Activated naive CD8-positive, alpha-beta T cell treated with anti-CD3 and anti-CD28 coated beads, Interleukin-2, amount 10 ng/mL, durations not matched to agents 7 days and 5 days (primary cell): ENCODE measurements at regions not wholly inside any gene's neighbourhood (a gene's known extent, or its start where the extent isn't known, plus 50 kb on each side); places are given as distances from the start of the nearest gene placed in this dataset.

Source experiments
- ATAC-seq: fragments of 150-1000 bp; cut with Tn5 transposase; one replicate; pipeline ENCODE4 v1.10.0; 2021; ENCODE audit warnings: low read depth, moderate library complexity
- POLR2A ChIA-PET: fragments of 350-600 bp; sonication (Branson Sonifier 250); formaldehyde crosslinking; loops from one replicate; lab custom pipeline; 2021; ENCODE audit warnings: antibody characterized with exemption; lab: Charles Lee
- DNase-seq: peaks from one replicate; pipeline ENCODE4 v3.0.0; 2021
- H3K27ac Mint-ChIP-seq: one replicate; pipeline ENCODE4 v1.8.0; 2022; ENCODE audit warnings: mild to moderate bottlenecking, mixed read lengths
- H3K27me3 Mint-ChIP-seq: one replicate; pipeline ENCODE4 v1.8.0; 2022; ENCODE audit warnings: mild to moderate bottlenecking, moderate library complexity, mixed read lengths
- H3K36me3 Mint-ChIP-seq: one replicate; pipeline ENCODE4 v1.8.0; 2021; ENCODE audit warnings: mild to moderate bottlenecking, mixed read lengths
- H3K4me1 Mint-ChIP-seq: one replicate; pipeline ENCODE4 v1.8.0; 2021; ENCODE audit warnings: mixed read lengths
- H3K4me3 Mint-ChIP-seq: one replicate; pipeline ENCODE4 v1.8.0; 2022; ENCODE audit warnings: mild to moderate bottlenecking, moderate library complexity, mixed read lengths
- H3K9me3 Mint-ChIP-seq: one replicate; pipeline ENCODE4 v1.8.0; 2021; ENCODE audit warnings: mixed read lengths

DNA sequence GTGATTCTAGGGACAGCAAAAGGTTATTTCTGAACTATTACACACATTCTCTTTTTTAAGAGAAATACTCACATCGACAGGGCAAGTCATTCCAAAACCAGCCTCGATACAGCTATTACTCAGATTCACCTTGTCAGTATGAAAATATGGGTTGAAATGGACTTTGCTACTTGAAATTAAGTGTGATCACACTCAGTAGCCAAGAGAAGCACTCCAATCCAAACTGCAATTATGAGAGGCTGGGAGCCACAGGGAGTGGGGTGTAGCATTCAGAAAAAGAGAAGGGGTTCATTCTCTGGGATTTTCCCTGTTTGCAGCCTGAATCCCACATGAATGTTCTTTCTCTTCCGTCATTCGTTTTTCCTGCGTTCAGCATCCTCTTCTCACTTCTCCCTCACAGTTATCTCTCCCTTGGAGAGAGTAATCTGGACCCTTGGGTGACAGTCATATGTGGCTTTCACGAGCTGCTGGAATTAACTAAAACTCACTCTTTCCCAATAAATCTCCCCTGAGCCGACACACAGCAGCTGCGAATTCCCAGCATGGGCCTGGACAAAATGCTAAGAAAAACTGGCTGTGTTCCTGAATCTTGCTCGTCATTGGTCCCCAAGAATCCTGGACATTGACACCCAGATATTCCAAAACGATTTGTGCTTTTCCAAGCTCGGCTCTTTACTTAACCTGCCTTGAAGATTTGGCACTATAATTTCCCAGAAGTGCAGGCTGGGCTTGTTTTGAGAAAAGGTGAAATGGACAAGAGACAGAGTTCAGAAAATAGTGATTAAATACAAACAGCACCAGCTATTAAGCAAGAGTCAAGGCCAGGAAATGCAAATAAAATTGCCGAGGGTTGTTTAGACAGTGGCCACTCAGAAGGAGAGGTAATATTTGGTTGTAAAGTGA is 199.5 kb upstream of the PLEKHG7 start:
- H3K4me3 Mint-ChIP-seq = no peak overlapping the region
- peaks cover 24% of the 10 kb centered on the region for H3K4me1 Mint-ChIP-seq
- peaks cover 2% of the 10 kb centered on the region for H3K9me3 Mint-ChIP-seq
- POLR2A ChIA-PET = interaction anchor here (0.6 to 2.0 kb wide), 5 partner anchors 23 to 366 kb away, joined by 3 to 6 read pairs (median 3); partner anchors contain the start of gene BTG1
- H3K27ac Mint-ChIP-seq = peak overlapping the region; percentile 53
- H3K36me3 Mint-ChIP-seq = peaks cover 8% of the 10 kb centered on the region
- no peaks in the 10 kb centered on the region for H3K27me3 Mint-ChIP-seq
- DNase-seq (no peak), ATAC-seq (peak; percentile 33)

DNA sequence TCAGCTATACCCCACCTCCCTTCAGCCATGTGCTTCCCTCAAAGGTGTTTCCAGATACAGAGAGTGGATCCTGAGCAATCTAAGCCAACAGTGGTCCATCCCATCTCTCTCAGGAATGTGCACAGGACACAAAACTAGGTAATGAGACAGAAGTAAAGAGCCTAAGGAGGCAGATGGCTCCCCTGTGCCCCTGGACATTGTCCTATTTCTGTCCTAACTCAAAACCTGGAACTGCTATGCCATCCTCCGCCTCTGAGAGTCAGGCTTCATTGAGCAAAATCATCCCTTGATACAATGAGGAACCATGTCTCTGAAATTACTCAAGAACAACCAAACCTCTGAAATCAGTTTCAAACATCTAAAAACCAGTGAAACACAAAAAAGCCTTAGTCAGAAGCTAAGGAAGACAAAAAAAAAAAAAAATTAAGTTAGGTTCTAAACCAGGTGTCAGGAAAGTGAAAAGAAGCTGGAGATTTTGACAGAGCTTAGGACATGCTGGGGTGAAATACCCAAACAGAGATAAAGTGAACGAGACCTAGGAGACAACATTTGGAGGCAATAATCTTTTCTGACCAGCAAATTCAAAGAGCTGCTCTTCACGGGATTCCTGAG is 200.3 kb upstream of the PLEKHG7 start:
- peak overlapping the region; percentile 1 for H3K4me3 Mint-ChIP-seq
- H3K4me1 Mint-ChIP-seq = peaks cover 24% of the 10 kb centered on the region
- DNase-seq = no peak
- peak overlapping the region; percentile 53 for H3K27ac Mint-ChIP-seq
- H3K27me3 Mint-ChIP-seq = no peaks in the 10 kb centered on the region
- H3K9me3 Mint-ChIP-seq = peaks cover 1% of the 10 kb centered on the region
- POLR2A ChIA-PET = interaction anchor here (1.1 kb wide), 1 partner anchor 357 kb away, joined by 5 read pairs; the partner anchor contains the start of gene BTG1
- no peak for ATAC-seq
- H3K36me3 Mint-ChIP-seq = peaks cover 6% of the 10 kb centered on the region

GRCh38 chr12:92496790-92497189 is 206.0 kb upstream of the PLEKHG7 start:
- no peak for ATAC-seq
- peaks cover 12% of the 10 kb centered on the region for H3K9me3 Mint-ChIP-seq
- H3K27me3 Mint-ChIP-seq = no peaks in the 10 kb centered on the region
- H3K27ac Mint-ChIP-seq = no peak overlapping the region
- DNase-seq = no peak
- peaks cover 8% of the 10 kb centered on the region for H3K4me1 Mint-ChIP-seq
- no peak overlapping the region for H3K4me3 Mint-ChIP-seq
- peaks cover 7% of the 10 kb centered on the region for H3K36me3 Mint-ChIP-seq
- POLR2A ChIA-PET = no interaction called here

- H3K27me3 Mint-ChIP-seq = no peaks in the 10 kb centered on the region
- H3K9me3 Mint-ChIP-seq = peaks cover 16% of the 10 kb centered on the region
- no peak overlapping the region for H3K27ac Mint-ChIP-seq
- ATAC-seq = no peak
- no peak overlapping the region for H3K4me3 Mint-ChIP-seq
- POLR2A ChIA-PET = no interaction called here
- peaks cover 6% of the 10 kb centered on the region for H3K4me1 Mint-ChIP-seq
- peaks cover 9% of the 10 kb centered on the region for H3K36me3 Mint-ChIP-seq
- no peak for DNase-seq
Measured at GRCh38 chr12:92495108-92495507, 207.7 kb upstream of the PLEKHG7 start.

DNA sequence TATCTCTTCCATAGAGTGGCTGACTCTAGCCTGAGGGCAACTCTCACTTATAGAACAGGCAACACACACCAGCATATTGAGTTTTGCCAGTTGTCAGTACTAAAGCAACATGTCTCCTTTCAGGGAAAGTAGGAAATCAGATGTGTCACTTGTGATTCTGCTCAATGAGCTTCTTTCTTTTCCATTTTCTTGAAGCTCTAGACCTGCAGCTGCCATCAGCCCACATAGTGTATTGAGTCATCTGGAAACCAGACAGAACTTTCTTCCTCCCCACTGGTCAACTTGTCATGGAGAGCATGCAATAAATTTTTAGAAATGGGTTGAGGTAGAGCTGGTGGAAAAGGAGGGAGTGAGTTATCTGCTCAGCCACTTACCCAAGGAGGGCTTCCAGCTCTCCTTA is 209.0 kb upstream of the PLEKHG7 start:
- ATAC-seq (no peak), DNase-seq (no peak)
- Mint-ChIP-seq H3K9me3 (peaks cover 16% of the 10 kb centered on the region), H3K4me1 (peaks cover 11% of the 10 kb centered on the region), H3K27me3 (no peaks in the 10 kb centered on the region), H3K36me3 (peaks cover 11% of the 10 kb centered on the region), H3K4me3 (no peak overlapping the region), H3K27ac (no peak overlapping the region)
- POLR2A ChIA-PET = interaction anchor here (1.7 kb wide), 1 partner anchor 12 kb away, joined by 6 read pairs; no protein-coding TSS in a partner anchor

- Mint-ChIP-seq H3K4me3 (no peak overlapping the region), H3K36me3 (peaks cover 15% of the 10 kb centered on the region), H3K27ac (no peak overlapping the region), H3K9me3 (peaks cover 16% of the 10 kb centered on the region), H3K4me1 (peaks cover 19% of the 10 kb centered on the region), H3K27me3 (no peaks in the 10 kb centered on the region)
- ATAC-seq = no peak
- POLR2A ChIA-PET = interaction anchor here (1.7 kb wide), 1 partner anchor 13 kb away, joined by 6 read pairs; no protein-coding TSS in a partner anchor
- DNase-seq = no peak
Measured at GRCh38 chr12:92492995-92493394, 209.8 kb upstream of the PLEKHG7 start.

GRCh38 chr12:92492291-92492690 is 210.5 kb upstream of the PLEKHG7 start:
- peaks cover 15% of the 10 kb centered on the region for H3K36me3 Mint-ChIP-seq
- H3K4me3 Mint-ChIP-seq = no peak overlapping the region
- H3K4me1 Mint-ChIP-seq = peaks cover 19% of the 10 kb centered on the region

DNA sequence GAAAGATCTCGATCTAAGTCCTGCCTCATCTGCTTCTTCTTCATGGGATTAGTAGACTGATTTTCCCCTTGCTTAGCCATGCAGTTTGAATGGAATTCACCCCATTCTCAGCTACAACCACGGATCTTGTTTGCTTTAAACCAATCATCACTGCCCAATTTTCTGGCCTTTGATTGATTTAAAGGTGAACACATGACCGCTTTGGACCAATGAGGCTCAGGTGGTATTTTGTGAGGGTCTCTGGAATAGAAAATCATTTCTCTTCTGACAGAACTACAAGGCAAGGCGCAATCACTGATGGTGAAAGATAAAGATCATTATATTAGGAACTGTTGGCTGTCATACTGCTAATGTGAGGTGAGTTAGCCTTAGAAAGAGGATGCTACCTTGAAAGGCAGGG is 213.0 kb upstream of the PLEKHG7 start:
- peaks cover 18% of the 10 kb centered on the region for H3K36me3 Mint-ChIP-seq
- POLR2A ChIA-PET = no interaction called here
- H3K27me3 Mint-ChIP-seq = no peaks in the 10 kb centered on the region
- DNase-seq = no peak
- H3K9me3 Mint-ChIP-seq = peaks cover 11% of the 10 kb centered on the region
- ATAC-seq = no peak
- H3K4me1 Mint-ChIP-seq = peaks cover 26% of the 10 kb centered on the region
- no peak overlapping the region for H3K27ac Mint-ChIP-seq
- no peak overlapping the region for H3K4me3 Mint-ChIP-seq

More at GRCh38 chr12:92492291-92492690, 210.5 kb upstream of the PLEKHG7 start:
- no peak for DNase-seq
- Mint-ChIP-seq H3K27me3 (no peaks in the 10 kb centered on the region), H3K9me3 (peaks cover 16% of the 10 kb centered on the region), H3K27ac (no peak overlapping the region)
- POLR2A ChIA-PET = interaction anchor here (0.7 kb wide), 1 partner anchor 8 kb away, joined by 3 read pairs; no protein-coding TSS in a partner anchor
- ATAC-seq = no peak

GRCh38 chr12:92488735-92489134 is 214.1 kb upstream of the PLEKHG7 start:
- peak; percentile 45 for ATAC-seq
- H3K9me3 Mint-ChIP-seq = peaks cover 11% of the 10 kb centered on the region
- H3K4me1 Mint-ChIP-seq = peaks cover 24% of the 10 kb centered on the region
- POLR2A ChIA-PET = no interaction called here
- peak overlapping the region; percentile 7 for H3K4me3 Mint-ChIP-seq
- H3K27ac Mint-ChIP-seq = peak overlapping the region; percentile 40
- H3K36me3 Mint-ChIP-seq = peaks cover 16% of the 10 kb centered on the region
- no peak for DNase-seq
- no peaks in the 10 kb centered on the region for H3K27me3 Mint-ChIP-seq

DNA sequence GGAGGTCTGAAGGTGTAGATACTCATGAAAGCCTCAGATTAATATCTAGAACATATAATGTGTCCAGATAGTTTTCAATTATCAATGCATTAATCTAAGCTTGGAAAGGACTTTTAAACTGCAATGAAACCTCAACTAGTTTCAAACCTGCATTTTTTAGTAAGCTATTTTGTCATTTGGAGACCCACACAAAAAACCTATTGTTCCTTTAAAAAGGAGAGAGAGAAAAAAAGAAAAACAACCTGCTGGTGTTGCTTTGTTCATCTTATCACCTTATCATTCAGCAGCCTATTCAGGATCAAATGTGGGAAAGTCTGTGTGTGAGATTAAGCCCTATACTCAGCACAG is 215.7 kb upstream of the PLEKHG7 start:
- no peak overlapping the region for H3K27ac Mint-ChIP-seq
- H3K9me3 Mint-ChIP-seq = peaks cover 14% of the 10 kb centered on the region
- no peak for ATAC-seq
- POLR2A ChIA-PET = interaction anchor here (0.6 kb wide), 1 partner anchor 155 kb away, joined by 4 read pairs; no protein-coding TSS in a partner anchor
- peaks cover 20% of the 10 kb centered on the region for H3K4me1 Mint-ChIP-seq
- no peak for DNase-seq
- no peak overlapping the region for H3K4me3 Mint-ChIP-seq
- no peaks in the 10 kb centered on the region for H3K27me3 Mint-ChIP-seq
- H3K36me3 Mint-ChIP-seq = peaks cover 14% of the 10 kb centered on the region

DNA sequence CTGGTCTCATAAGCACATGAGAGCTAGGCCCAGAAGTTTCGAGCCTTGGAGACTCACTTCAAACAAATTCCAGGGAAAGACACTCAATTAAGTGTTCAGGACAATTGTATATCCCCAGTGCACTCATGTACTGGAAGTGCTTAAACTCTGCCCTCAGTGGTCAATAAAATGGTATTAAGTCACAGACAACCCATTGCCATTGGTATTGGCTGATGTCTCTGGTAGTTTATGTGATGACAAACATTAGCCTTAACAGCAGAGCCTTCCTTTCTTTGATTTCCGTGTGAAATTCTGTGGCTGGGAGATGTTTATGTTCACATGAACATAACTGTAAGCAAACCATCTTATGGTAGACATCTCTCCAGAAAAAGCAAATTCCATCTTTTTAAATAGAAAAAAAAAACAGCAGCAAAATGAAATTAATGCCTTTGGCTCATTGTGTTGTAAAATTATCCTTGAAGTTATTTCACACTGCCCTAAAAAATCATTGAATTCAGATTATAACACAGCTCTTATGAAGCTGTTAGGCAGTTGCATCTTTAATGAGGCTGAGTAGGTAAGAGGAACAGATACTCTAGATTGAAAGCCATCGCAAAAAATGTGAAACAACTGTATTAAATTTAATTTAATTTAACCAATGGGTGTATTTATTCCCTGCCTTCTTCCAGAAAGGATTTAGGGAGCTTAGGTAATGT is 216.2 kb upstream of the PLEKHG7 start:
- peaks cover 10% of the 10 kb centered on the region for H3K9me3 Mint-ChIP-seq
- POLR2A ChIA-PET = interaction anchor here (0.6 kb wide), 1 partner anchor 156 kb away, joined by 4 read pairs; no protein-coding TSS in a partner anchor
- H3K36me3 Mint-ChIP-seq = peaks cover 14% of the 10 kb centered on the region
- H3K4me3 Mint-ChIP-seq = no peak overlapping the region
- DNase-seq (no peak), ATAC-seq (no peak)
- H3K27ac Mint-ChIP-seq = no peak overlapping the region
- H3K27me3 Mint-ChIP-seq = no peaks in the 10 kb centered on the region
- H3K4me1 Mint-ChIP-seq = peaks cover 20% of the 10 kb centered on the region

DNA sequence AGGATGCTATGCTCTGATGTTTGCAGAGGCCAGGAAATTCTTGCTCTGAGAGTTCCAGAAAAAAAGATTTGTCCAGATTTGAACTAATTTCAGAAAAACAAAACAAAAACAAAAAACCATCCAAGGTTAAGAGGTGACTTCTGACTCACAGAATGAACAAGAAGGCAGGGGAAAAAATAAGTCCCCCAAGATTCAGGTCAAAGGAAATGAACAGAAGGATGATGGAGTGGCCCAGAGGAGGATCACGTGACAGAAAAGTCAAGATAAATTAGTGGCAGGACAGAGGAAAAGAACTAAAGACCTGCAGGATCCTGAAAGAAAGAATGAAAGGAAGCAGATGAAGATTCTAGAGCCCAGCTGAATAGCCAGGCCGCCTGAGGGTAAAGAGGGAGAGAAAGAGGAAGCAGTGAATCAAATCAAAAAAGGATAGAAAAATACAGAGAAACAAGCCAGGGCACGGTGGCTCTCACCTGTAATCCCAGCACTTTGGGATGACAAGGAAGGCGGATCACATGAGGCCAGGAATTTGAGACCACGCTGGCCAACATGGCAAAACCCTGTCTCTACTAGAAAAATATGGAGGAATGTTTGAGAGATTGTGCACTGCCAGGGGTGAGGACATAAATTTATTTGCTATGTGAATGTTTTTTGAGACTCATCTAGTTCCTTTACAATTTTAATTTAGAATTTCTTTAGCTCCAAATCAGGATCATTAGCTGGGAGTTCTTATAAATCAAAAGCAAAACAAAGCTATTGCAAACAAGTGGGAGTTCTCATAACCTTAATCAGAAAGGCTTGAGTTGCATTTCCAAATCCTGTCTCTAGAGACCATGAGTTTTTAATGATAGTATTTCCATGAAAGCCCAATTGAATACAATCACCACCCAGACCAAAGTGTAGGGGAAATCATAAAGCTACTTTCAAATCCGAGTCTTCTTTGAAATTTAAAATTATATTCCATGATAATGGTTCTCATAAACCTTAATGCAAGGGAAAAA is 217.1 kb upstream of the PLEKHG7 start:
- no peak for DNase-seq
- POLR2A ChIA-PET = no interaction called here
- H3K4me1 Mint-ChIP-seq = peaks cover 20% of the 10 kb centered on the region
- peak overlapping the region; percentile 30 for H3K27ac Mint-ChIP-seq
- peaks cover 15% of the 10 kb centered on the region for H3K36me3 Mint-ChIP-seq
- peaks cover 7% of the 10 kb centered on the region for H3K9me3 Mint-ChIP-seq
- no peaks in the 10 kb centered on the region for H3K27me3 Mint-ChIP-seq
- no peak overlapping the region for H3K4me3 Mint-ChIP-seq
- no peak for ATAC-seq
